ENCODE measurements at regions not wholly inside any gene's neighbourhood (a gene's known extent, or its start where the extent isn't known, plus 50 kb on each side); places are given as distances from the start of the nearest gene placed in this dataset.
"Not testable (repeated sequence)": the region's sequence is repeated elsewhere in the genome, so short reads cannot be mapped to it uniquely, and the experiment has no call there.

DNA sequence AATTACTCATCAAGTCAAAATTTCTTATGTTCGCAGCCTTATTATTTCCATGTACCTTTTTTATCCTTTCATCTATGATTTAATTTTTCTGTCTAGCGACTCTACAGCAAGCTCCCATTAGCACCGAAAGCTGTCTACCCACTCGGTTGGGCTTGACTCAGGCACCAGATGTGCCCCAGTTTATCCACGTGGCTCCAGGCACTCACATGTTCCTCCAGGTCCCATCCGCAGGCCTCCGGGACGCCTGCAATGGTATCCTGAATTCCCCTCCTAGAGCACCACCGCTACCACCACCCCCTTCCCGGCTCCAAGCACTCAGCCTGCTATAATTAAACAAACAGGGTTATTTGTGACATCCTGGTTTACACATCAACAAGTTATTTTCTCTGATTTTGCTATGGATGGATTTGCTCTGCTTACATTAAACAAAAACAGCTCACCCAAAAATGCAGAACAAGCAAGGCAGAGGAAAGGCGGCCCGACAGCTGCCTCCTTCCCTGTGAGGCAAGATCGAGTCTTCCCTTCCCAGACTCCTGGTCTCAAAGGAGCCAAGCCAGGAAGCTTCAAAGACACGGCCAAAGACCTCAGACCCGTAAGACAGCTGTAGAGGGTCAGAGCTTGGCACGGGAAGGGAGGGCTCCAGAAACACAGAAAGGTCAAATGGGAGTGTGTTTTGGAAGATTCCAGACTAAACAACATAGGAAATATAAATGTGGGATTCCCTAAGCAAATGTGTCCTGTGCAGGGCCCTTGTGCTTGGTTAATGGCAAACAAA, 253.8 kb downstream of the TTC8 start:
- no peak for FAIRE-seq

- FAIRE-seq = no peak
Observed at GRCh38 chr14:89085231-89085731, 260.8 kb downstream of the TTC8 start.

GRCh38 chr14:89085737-89086382, 261.4 kb downstream of the TTC8 start:
- no peak for FAIRE-seq

- FAIRE-seq = no peak
Observed at GRCh38 chr14:89088530-89088929, 264.1 kb downstream of the TTC8 start.

DNA sequence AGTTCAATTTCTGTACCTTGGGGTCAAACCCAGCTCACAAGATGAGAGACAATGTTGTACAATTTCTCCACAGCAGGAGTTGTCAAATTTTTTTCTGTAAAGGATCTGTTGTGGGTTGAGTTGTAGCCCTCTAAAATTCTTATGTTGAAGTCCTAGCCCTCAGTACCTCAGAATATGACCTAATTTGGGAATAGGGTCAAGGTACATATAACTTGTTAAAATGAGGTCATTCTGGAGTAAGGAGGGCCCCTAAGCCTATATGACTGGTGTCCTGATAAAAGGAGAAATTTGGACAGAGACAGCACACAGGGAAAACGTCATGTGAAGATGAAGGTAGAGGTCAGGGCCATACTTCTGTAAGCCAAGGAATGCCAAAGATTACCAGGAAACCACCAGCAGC, 264.9 kb downstream of the TTC8 start:
- no peak for FAIRE-seq

GRCh38 chr14:89091781-89092180, 267.3 kb downstream of the TTC8 start:
- FAIRE-seq = no peak

GRCh38 chr14:89093083-89093730, 268.8 kb downstream of the TTC8 start:
- no peak for FAIRE-seq

DNA sequence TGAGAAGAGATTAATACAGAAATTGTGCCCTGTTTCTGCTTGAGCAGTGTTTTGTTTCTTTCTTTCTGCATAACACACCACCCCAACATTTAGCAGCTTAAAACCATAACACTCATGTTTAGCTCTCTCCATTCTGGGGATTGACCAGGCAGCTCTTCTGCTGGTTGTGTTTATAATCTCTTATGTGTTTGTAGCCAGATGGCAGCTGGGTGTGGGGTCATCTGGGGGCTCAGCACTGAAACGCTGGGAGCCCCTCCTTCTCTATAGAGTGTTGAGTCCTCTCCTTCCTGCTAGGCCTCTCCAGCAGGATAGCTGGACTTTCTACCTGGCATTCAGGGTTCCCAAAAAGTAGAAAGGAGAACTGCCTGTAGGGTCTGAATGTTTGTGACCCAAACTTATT, 270.6 kb downstream of the TTC8 start:
- FAIRE-seq = no peak

DNA sequence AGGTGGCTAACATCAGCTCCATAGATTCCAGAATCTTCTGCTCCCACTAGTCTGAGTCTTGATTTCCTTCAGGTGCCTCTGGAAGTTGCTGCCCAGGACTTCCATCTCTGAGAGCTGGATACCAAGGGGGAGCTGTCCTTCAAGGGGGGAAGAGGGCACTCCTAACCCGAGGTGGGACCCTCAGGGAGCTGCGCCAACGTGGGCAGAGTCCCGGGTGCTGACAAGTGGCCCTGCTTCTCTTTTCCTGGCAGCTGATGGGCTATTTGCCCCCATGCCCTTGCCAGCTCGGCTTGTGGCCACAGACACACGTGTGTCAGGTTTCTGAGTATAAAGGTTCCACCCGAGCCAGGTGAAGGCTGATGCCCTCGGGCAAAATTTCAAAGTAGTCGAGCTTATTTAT, 272.5 kb downstream of the TTC8 start:
- no peak for FAIRE-seq

GRCh38 chr14:89098254-89098653, 273.8 kb downstream of the TTC8 start:
- FAIRE-seq = no peak

- not testable (repeated sequence) for FAIRE-seq
Observed at GRCh38 chr14:89104171-89104817, 279.8 kb downstream of the TTC8 start.

GRCh38 chr14:89104861-89105260, 280.4 kb downstream of the TTC8 start:
- FAIRE-seq = not testable (repeated sequence)

Measured in islet of Langerhans (tissue), 1 donor.